ENCODE measurements at regions not wholly inside any gene's neighbourhood (a gene's known extent, or its start where the extent isn't known, plus 50 kb on each side); places are given as distances from the start of the nearest gene placed in this dataset.
A peak's percentile ranks its signal among the peaks of the same experiment; 100 is the strongest.
"Not testable (repeated sequence)": the region's sequence is repeated elsewhere in the genome, so short reads cannot be mapped to it uniquely, and the experiment has no call there.

DNA sequence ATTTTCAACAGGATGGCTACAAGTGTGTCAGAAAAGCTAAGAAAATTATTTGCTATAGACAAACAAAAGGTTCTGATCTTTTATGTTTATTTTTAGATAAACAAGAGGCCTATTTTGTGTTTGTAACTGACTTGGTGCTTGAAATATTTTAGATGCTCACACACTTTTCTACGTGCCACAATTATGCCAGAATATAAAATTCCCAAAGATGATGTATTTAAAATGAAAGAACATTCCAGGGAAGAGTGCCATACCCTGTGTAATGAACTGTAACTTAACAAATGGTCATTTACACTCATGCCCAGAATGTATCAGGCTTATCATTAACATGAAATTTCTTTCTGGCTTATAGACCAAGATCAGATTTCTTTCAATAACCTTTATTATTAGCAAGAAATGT lies 144.9 kb upstream of the MTPN start:
- no peak for DNase-seq (ENCODE audit: low spot score)

DNA sequence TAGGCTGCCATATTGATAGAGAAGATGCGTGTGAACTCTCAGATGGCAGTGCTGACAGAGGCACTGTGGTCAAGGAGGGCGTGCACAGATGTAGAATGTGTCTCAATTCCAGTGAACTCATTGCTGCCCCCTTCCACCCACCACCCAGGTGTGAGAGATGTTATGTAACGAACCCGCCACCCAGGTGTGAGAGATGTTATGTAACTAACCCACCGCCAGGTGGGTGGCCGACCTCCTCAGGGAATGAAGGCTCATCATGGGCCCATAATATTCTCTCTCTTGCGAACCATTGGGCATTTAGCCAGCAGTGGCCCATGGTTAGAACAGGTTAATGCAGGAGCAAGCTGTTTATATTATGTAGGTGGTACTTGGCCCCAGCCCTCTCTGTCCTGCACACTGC lies 140.4 kb upstream of the MTPN start:
- DNase-seq (ENCODE audit: low spot score), result no peak

DNA sequence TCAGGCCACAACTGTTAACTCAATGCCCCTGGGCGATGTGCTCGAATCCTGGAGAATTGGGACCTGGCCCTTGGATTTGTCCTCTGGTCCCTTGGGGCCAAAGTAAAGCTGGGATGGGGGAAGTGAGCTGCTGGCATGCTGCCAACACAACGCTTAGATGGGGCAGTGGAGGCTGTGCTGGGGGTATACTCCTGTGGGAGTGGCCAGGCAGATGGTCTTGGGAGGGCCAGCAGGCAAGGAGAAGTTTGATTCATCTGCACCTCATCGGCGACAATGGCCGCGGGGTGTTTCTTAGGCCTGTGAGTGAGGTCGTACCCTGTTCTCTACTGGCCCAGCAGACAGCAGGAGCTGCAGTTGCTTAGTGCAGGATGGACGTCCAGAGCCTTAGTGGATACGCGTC lies 139.0 kb upstream of the MTPN start:
- DNase-seq (ENCODE audit: low spot score), result no peak

DNA sequence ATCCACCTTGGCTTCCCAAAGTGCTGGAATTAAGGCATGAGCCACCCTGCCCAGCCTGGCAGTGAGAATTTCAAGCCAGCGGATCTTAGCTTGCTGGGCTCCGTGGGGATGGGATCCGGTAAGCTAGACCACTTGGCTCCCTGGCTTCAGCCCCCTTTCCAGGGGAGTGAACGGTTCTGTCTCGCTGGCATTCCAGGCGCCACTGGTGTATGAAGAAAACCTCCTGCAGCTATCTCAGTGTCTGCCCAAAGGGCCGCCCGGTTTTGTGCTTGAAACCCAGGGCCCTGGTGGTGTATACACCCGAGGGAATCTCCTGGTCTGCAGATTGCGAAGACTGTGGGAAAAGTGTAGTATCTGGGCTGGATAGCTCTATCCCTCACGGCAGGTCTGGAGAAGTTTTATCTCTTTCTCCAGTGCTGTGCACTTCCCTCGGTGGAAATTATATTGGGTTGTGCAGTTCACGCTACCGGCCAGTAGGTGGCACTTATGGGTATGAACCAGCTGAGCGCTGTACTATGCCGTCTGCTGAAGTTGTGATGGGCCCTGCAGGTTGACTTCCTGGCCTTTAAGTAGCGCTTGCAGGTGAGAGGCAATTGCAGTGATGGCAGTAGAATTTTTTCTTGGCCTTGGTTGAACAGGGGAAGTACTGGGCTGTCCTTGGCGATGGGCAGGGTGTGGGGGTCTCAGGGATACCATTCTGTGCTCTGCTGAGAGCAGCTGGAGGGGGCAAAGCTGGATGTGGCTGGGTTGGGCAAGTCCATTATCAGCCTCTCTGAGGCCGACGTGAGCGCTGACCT lies 138.0 kb upstream of the MTPN start:
- DNase-seq (ENCODE audit: low spot score), result peak; percentile 62

DNA sequence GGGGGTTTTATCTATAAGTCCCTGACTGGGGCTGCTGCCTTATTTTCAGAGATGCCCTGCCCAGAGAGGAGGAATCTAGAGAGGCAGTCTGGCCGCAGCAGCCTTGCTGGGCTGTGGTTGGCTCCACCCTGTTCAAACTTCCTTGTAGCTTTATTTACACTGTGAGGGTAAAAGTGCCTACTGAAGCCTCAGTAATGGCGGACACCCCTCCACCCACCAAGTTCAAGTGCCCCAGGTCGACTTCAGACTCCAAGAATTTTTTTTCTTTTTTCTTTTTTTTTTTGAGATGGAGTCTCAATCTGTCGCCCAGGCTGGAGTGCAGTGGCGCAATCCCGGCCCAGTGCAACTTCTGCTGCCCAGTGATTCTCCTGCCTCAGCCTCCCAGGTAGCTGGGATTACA lies 137.3 kb upstream of the MTPN start:
- not testable (repeated sequence) for DNase-seq (ENCODE audit: low spot score)

DNA sequence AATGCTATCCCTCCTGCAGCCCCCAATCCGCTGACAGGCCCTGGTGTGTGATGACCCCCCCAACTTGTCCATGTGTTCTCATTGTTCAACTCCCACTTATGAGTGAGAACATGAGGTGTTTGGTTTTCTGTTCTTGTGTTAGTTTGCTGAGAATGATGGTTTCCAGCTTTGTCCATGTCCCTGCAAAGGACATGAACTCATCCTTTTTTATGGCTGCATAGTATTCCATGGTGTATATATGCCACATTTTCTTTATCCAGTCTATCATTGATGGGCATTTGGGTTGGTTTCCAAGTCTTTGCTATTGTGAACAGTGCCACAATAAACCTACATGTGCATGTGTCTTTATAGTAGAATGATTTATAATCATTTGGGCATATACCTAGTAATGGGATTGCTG lies 131.9 kb upstream of the MTPN start:
- not testable (repeated sequence) for DNase-seq (ENCODE audit: low spot score)

DNA sequence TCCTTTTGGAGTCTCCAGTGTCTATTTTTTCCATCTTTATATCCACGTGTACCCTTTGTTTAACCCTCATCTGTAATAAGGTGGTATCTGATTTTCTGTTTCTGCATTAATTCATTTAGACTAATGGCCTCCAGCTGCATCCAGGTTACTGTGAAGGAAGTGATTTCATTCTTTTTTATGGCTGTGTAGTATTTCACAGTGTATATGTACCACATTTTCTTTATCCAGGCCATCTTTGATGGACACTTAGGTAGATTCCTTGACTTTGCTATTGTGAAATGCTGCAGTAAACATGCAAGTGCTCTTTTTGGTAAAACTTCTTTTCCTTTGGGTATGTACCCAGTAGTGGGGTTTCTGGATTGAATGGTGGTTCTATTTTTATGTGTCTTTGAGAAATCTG lies 128.0 kb upstream of the MTPN start:
- DNase-seq (ENCODE audit: low spot score), result no peak

DNA sequence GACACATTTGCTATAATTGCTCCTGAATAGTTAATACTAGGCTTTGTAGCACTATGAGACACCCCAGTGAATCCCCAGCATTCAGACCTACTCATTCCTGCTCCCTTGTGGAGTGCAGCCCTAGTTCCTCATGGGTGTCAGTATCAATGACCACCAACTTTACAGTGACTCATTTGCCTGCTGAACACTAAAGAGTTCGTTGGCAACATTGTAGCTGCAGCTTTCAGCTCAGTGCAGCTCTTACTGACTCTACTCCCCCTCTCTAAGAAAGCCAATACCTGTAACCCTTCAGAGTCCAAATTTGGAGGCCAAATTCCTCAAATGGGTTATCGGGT lies 127.1 kb upstream of the MTPN start:
- DNase-seq (ENCODE audit: low spot score), result no peak

DNA sequence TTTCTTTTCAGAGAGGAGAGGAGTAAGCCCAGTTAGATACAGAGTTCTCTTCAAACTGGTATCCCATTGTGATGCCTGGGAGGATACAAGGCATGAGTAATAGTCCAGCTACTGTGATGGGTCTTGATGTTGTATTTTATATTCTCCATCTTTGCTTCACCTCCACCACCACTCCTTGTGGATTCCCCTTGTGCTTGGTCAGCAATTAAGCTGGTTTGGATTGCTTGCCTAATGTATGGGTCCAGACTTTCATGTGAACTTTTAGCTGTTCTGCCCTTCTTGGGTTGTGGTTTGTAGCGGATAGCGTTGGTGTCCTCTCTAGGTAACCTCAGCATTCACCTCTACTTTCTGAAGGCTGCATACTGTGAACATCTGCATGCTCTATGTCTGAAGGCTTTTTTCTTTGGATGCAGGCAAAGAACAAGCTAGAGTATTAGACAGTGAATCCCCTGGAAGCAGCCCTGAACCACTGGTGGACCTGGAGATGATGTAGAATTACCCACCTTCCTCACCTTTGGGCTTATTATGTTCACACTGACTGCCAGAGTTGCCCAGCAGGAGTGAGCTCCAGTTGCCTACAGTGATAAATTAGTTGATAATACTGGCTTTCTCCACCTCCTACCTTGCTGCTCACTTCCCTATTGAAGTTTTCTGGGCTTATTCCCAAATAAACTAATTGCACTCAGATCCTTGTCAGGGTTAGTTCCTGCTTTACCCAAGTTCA lies 126.5 kb upstream of the MTPN start:
- DNase-seq (ENCODE audit: low spot score), result no peak

DNA sequence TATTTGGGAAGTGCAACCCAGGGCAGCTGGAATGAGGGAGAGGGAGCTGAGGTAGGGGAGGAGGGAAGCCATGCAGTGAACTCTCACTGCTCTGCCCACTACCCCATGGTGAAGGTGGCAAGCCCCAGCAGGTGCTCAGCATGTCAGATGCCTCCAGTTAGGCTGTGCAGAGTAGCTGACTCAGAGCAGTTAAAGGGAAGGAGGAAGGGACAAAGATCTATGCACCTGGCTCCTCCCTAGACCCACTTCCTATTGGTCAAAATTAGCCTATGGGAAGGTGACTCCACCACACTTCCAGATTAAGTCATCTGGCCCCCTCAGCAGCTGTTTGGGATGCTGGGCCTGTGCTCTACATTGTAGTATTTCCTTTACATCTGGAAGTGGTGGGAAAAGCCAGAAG lies 125.7 kb upstream of the MTPN start:
- no peak for DNase-seq (ENCODE audit: low spot score)

DNA sequence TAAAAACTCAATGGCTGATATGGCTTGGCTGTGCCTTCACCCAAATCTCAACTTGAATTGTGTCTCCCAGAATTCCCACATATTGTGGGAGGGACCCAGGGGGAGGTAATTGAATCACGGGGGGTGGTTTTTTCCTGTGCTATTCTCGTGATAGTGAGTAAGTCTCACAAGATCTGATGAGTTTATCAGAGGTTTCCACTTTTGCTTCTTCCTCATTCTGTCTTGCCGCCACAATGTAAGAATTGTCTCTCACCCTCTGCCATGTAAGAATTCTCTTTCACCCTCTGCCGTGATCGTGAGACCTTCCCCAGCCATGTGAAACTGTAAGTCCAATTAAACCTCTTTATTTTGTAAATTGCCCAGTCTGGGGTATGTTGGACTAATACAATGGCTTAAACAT lies 115.6 kb upstream of the MTPN start:
- DNase-seq (ENCODE audit: low spot score), result not testable (repeated sequence)

DNA sequence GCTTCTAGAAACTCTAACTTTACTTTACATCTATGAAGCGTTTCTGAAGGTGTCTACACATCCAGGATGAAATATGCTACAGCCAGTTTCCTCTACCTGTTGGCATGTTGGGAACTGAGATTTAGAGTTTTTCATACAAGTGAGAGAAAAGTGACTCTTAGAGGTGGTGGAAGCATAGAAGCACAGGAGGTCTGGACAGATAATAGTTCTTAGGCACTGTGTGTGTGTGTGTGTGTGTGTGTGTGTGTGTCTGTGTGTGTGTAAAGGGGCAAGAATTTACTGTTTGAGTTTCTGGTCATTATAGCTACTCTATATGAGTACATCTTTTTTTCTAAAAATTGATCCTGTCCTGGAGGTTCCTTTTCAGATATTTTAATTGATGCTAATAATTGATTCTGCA lies 110.7 kb upstream of the MTPN start:
- no peak for DNase-seq (ENCODE audit: low spot score)

DNA sequence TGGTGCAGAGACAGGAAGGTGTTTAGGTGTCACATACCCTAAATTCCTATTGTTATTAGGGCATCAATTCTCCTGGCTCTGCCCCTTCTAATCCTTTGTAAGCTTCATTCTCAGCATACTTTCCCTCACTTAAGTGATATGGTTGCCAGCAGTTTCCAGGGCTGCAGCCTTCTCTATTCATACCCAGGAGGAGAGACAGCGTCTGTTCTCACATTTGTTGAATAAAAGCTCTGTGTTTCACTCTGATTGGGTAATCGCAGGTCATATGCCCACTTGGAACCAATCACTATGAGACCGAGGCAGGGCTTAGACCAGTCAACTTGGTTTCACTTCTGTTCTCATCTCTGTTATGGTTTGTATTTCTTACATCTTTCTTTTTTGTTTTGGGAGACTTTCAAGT lies 109.6 kb upstream of the MTPN start:
- DNase-seq (ENCODE audit: low spot score), result peak; percentile 91

DNA sequence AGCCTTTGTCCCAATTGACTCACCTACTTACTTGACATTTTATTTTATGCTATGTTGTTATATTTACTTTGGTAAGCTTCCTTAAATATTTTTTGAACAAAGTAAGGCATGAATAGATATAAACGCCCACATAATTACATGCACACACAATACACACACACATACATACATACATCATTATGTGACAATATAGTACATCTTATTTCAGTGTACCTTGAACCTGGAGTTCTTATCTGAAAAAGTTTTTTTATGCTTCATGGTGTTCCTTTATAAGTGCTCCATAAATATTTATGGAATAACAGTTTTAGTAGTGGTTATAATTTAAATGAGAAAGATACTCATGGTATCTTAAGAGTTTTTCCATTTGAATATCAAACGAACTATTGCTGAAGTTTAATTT lies 102.8 kb upstream of the MTPN start:
- no peak for DNase-seq (ENCODE audit: low spot score)

DNA sequence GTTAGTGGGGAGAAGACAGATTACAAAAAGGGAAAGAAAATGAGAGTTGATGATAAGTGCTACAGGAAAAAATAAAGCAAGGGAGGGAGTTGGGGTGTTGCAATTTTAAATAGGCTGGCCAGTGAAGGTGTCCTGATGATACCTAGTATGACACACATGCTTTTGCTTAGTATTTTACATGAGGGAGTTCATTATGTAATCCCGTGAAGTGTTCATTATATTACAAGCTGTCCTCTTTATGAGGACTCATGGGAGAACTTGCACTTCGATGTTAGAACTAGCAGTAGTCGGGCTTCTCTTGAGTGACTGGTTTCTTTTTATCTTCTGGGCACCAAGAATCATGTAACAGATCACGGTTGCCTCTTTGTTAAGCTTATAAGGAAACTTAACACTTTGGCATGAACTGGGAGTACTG lies 102.3 kb upstream of the MTPN start:
- DNase-seq (ENCODE audit: low spot score), result no peak

DNA sequence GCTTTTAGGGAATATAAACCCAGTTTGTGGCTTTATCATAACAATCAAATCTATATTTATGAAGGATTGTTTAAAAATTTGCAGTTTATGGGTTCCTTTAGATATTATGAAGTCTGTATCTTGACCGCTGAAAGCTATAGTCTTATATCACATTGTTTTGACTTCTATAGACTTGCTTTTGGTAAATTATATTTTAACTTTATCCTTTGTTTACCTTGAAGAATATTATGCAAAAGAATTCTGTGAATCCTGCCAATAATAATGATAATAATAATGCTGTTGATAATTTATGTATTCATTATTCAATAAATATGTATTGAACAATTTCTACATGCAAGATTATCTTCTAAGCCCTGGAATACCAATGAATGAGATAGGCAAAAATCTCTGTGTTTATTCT lies 101.9 kb upstream of the MTPN start:
- no peak for DNase-seq (ENCODE audit: low spot score)

DNA sequence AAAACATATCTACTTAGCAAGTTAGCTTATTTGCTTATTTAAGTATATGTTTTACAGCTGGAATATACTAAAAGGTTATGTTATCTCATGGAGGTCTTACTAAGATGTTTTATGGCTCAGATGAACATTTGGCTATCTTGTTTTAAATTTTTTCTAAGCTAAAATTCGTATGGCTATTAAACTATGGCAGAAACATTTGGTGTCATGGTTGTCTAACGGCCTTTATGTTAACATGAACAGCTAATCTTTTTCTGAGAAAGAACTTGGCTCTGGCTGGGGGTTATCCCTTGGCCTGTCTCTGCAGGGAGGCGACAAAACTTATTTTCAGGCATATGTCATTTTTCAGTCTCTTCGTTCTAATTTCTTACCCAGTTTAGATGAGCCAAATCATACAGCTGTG lies 101.5 kb upstream of the MTPN start:
- no peak for DNase-seq (ENCODE audit: low spot score)

DNA sequence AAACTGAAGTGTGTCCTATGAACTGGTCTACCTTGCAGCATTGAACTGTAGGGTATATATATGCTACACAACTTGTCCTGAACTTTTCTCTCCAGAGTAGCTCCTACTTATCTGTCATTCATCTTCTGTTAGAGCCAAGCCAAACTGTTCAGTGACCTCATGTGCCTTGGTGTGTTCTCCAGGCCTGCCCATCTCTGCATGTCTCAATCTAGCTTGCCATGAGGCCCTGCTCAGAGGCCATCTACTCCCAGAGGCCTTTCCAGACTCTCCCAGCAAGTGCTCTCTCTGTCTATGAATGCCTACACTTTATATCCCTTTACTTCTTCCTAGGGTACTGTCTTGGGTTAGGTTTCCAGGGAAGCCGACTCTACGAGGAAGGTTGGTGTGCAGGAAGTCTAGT lies 99.8 kb upstream of the MTPN start:
- DNase-seq (ENCODE audit: low spot score), result no peak

DNA sequence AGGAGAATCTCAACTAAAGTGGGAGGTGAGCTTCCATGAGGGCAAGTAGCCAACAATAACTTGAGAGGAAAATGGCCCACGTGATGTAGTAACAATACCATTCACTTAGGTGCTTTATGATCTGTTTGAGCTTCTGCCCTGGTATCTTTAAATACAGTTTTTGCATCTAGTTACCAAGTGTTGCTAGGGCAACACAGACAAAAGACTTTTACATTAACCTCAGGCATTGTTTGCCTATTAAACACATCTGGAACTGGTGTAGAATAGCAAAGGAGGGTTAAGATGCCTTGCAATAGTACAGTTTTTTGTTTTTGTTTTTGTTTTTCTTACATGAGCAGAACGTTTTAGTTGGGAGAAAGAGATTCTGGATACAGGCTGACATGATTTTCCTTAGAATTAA lies 97.7 kb upstream of the MTPN start:
- no peak for DNase-seq (ENCODE audit: low spot score)

DNA sequence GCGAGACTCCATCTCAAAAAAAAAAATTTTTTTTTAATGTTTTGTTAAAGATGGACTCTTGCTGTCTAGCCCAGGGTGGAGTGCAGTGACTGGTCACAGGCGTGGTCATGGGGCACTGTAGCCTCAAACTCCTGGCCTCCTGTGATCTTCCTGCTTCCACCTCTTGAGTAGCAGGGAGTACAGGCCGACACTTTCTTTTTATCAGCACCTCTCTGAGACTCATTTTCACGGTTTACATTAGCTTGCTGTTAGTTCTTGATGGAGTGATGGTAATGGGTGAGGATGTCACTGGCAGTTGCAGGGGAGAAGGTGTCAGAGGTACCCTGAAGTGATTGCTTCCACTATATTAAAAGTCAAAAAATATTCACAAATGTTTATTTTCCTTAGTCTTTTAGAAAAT lies 95.3 kb upstream of the MTPN start:
- DNase-seq (ENCODE audit: low spot score), result no peak

DNA sequence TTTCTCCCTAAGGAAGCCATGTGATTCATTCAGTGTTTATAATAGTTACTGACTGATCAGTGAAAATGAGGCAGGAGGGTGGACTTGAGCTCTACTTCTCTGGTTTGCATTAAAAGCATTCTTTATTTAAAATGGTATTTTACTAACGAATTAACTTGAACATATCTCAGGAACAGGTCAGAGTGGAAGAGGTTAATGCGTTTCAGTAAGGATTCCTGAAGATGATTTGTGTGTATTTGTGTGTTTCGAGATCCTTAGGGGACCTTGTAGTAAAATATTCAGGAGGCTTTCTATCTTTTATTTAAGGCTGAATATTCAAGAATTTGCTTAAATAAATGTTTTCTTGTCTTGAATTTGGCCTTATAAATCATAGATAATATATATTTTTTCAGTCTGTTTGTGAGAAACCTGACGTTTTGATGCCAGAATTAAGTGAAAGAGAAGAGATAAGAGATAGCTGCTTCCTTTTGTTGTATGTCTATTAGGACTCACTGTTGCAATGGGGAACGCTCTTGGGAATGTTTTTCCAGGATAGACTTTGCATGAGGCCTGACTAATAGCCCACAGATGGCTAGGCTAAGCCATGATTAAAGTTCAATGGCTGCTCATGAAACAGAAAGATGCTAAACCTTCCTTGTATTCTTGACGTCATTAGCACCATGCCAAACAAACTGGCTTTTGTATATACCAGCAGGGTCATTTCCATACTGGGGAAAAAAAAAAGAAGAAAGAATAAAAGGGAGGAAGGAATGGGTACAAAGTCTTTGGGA lies 93.8 kb upstream of the MTPN start:
- DNase-seq (ENCODE audit: low spot score), result no peak

DNA sequence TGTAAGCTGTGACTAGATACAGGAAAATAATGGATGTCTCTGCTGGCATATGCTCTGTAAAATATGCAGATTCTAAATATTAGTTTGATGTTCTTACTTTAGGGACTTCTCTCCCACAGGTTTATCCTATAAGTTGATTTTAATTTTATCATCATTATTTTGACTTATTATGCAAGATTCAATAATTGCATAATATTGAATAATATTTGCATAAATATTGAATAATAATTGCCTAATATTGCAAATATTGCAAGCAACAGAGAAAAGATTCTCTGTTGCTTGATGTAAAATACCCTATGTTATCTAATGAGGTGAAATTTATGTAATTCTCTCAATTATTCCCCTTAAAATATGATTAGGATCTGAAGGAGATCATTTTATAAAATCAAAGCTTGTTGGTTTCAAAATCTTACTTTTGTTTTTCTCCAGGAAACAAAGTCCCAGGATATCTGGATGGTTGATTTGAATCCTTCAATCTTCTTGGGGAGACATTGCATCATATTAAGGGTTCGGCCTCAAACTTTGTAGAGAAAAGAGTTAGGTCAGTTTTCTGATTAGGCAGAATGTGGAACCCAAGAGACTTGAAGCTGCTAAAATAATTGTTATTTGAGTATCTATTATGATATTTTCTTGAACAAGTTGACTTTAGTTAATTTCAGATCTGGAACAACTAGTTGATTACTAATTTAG lies 92.8 kb upstream of the MTPN start:
- no peak for DNase-seq (ENCODE audit: low spot score)

DNA sequence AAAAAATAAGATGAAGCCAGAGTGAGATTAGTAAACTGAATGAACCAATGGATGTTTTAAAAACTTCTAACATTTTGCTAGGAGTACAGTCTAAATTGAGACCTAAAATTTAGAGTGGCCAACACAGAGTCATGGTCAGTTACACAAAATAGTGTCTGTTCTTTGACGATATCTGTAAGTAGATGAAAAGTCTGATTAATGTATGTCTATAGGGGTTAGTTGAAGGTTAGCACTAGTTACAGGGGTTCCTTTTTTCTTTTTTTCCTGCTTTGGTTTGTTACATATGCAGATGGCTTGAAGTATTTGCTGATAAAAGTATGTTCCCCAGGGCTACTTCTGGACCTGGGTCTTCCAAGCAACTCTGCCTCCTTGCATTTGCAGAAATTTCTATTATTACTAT lies 90.1 kb upstream of the MTPN start:
- DNase-seq (ENCODE audit: low spot score), result no peak

Measured in AG08396 (cell line).